Neural progenitor cell (in vitro differentiated cells): ENCODE measurements at regions not wholly inside any gene's neighbourhood (a gene's known extent, or its start where the extent isn't known, plus 50 kb on each side); places are given as distances from the start of the nearest gene placed in this dataset.

Source experiments
- CTCF ChIP-seq: fragments of 200-600 bp; sonication (generic); IDR thresholded peaks from 2 replicates; pipeline ENCODE4 v1.5.1; 2017; ENCODE audit warnings: antibody characterized with exemption, mild to moderate bottlenecking
- EZH2 ChIP-seq: fragments of 200-600 bp; sonication (generic); IDR thresholded peaks from 2 replicates; pipeline ENCODE4 v1.6.1; 2017; ENCODE audit warnings: antibody characterized with exemption, mild to moderate bottlenecking, moderate library complexity

GRCh38 chr1:14294860-14295536 is 303.5 kb upstream of the KAZN start:
- no peak for TF ChIP-seq CTCF
- TF ChIP-seq EZH2, result no peak
